Spleen (tissue), 7 donors: ENCODE measurements at regions not wholly inside any gene's neighbourhood (a gene's known extent, or its start where the extent isn't known, plus 50 kb on each side); places are given as distances from the start of the nearest gene placed in this dataset.

Experiments used
- CTCF ChIP-seq, 11 experiments: fragments of 200-600 bp in 7 of 11; fragments of 450-650 bp in 4 of 11; sonication (generic) in 4 of 11; IDR thresholded peaks in 8 of 11; conservative IDR thresholded peaks in 3 of 11; 1 replicate in 7 of 11; 2 replicates in 4 of 11; pipeline versions ENCODE4 v1.4.0 to v1.8.0; 2016 to 2021; ENCODE audit warnings: antibody characterized with exemption in 11 of 11, inconsistent platforms in 4 of 11, mild to moderate bottlenecking in 1 of 11
- POLR2A ChIP-seq, 3 donors: fragments of 450-650 bp; IDR thresholded peaks; one replicate each; pipeline ENCODE4 v1.5.1; 2017; ENCODE audit warnings: antibody characterized with exemption in 3 of 3, mild to moderate bottlenecking in 1 of 3
- donor health status: DM: no; HTN: no; CAD: no; lungs with moderate emphysema.
- donor health status: DM: no; HTN: no; CAD: no.
- donor health status: DM: no; HTN: no; CAD: no.

GRCh38 chr2:118687698-118688097 is 159.8 kb downstream of the EN1 start:
- TF ChIP-seq POLR2A (IDR thresholded peaks at IDR 0.05) (no peak), CTCF (IDR thresholded peaks at IDR 0.05 in 8 of 11, conservative IDR thresholded peaks at IDR 0.05 in 3 of 11) (no peak)
